Tongue (tissue), 1 donor: ENCODE measurements at regions not wholly inside any gene's neighbourhood (a gene's known extent, or its start where the extent isn't known, plus 50 kb on each side); places are given as distances from the start of the nearest gene placed in this dataset.

Experiments used
- DNase-seq: peaks from one replicate; pipeline ENCODE4 v3.0.0-alpha.2; 2015

GRCh38 chr6:88311561-88311960 lies 145.4 kb upstream of the CNR1 start:
- DNase-seq = no peak

DNA sequence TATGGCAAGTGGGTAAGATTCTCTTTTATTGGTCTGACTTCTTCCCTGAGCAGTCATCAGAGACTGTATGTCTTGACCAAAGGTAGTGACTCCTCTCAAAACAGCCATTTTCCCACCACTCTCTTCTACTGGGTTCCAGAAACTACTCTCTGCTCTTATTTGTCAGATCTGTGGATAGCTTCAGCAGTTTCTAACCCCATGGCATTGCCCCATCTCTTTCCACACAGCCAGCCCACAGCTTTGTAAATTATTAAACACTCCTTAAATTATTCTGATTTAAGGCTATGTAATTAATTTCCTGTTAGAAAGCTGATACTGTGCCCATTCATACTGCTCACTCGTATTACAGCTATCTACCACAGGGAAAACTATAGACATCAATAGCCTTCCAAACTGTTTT lies 138.4 kb upstream of the CNR1 start:
- no peak for DNase-seq

GRCh38 chr6:88302769-88303225 lies 136.7 kb upstream of the CNR1 start:
- DNase-seq = no peak

GRCh38 chr6:88301888-88302768 lies 136.0 kb upstream of the CNR1 start:
- DNase-seq = no peak

DNA sequence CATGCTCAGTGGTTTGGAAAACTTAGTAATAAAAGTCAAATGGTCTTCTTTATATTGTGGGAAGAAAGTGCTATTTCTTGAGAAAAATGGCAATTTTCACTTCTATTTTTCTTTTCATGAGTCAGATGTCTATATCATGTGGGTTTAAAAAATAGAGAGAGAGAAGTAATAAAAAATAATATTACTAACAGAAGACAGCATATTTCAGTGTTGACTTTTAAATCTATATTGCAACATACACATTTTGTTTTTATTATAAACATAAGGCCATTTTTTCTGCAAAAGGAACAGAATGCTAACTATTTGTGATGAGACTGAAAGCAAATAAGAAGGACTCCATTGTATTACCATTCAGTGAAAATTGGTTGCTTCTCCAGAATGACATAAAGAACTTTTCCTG lies 135.1 kb upstream of the CNR1 start:
- DNase-seq = no peak

- no peak for DNase-seq
Measured at GRCh38 chr6:88298066-88298845, 132.1 kb upstream of the CNR1 start.

GRCh38 chr6:88296694-88297093 lies 130.5 kb upstream of the CNR1 start:
- DNase-seq = no peak

GRCh38 chr6:88295663-88296062 lies 129.5 kb upstream of the CNR1 start:
- DNase-seq = no peak

DNA sequence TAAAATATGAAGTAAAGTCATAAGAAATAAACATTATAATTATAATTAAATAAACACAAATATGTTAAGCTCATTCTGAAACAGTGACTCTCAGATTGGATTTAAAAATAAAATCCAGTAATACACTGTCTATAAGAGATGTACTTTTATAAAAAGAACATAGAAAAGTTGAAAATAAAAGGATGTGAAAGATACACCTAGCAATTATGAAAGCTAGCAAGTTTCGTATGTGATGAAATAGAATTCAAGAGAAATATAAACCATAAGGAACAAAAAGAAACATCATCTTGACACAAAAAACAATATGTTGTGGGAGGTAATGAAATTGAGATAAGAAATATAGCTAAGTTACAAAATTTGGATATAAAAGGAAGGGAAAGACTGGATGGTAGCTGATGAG lies 128.6 kb upstream of the CNR1 start:
- DNase-seq = no peak

GRCh38 chr6:88290411-88290810 lies 124.3 kb upstream of the CNR1 start:
- no peak for DNase-seq

- no peak for DNase-seq
Measured at GRCh38 chr6:88287696-88288095, 121.5 kb upstream of the CNR1 start.

- no peak for DNase-seq
Measured at GRCh38 chr6:88276331-88276730, 110.2 kb upstream of the CNR1 start.

GRCh38 chr6:88268508-88268907 lies 102.4 kb upstream of the CNR1 start:
- no peak for DNase-seq

- no peak for DNase-seq
Measured at GRCh38 chr6:88266126-88266525, 100.0 kb upstream of the CNR1 start.

- DNase-seq = no peak
Measured at GRCh38 chr6:88263591-88263990, 97.4 kb upstream of the CNR1 start.

- no peak for DNase-seq
Measured at GRCh38 chr6:88262332-88262731, 96.2 kb upstream of the CNR1 start.

DNA sequence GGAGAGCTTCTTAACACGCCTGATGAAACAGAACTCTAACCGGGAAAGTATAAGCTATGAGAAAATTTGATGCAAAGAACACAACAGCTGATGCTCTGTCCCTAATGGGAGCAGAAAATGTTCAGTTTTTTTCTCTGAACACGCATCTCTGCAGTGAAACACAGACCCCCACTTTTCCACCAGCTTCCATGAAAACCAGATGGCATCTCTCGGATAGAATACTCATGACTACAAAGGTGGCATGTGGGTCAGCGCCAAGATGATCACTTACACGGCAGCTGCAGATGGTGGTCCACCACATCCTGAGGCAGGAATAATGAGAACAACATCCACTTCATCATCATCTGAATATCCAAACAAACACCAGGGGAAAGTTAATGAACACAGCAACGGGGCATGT lies 85.2 kb upstream of the CNR1 start:
- DNase-seq = no peak

DNA sequence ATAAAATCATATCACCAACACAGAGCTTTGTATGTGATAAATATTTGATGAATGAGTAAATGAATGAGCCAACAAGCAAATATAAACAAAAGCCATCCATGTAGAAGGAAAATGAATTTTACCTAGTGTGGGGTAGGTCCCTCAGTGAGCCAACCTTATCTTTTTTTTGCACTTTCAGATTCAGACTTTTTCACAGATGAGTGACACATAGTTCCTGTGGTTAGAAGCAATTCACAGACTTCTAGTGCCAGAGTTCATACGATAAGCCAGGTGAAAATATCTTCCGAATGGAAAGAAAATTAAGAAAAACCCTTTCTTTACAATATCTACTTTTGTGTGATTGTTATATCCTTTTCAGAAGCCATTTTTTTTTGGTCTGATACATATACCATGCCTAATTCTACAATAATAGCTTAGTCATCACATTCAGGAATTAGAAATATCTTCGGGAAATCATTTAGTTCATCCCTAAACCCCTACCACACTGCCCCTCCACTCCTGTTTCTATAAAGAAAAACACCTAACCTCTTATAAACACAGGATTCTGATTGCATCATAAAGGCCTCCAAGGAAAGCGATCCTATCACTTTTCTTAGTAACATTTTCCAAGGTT lies 82.7 kb upstream of the CNR1 start:
- no peak for DNase-seq

- peak; percentile 46 for DNase-seq
Measured at GRCh38 chr6:88246654-88247053, 80.5 kb upstream of the CNR1 start.

- DNase-seq = no peak
Measured at GRCh38 chr6:88244721-88245120, 78.6 kb upstream of the CNR1 start.

- no peak for DNase-seq
Measured at GRCh38 chr6:88238901-88239300, 72.8 kb upstream of the CNR1 start.

DNA sequence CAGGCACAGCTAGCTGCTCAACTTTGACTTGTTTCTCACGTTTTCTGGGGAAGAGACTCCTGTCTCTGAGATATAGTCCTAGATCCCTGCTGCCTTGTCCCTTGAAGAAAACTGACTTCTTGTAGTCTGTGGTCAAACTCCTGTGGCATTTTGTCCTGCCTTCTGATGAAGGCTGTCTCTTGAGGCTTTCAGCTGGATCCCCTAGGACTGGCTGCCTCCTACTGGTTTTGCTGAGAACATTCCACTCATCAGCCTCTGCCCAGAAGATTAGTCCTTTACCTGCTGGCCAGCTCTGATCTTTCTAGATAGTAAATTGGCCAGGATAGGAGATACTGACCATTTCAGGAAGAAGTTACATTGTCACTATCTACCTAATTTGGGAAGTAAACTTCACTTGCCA lies 71.9 kb upstream of the CNR1 start:
- DNase-seq = no peak
